Eye (tissue), 1 donor: ENCODE measurements at regions not wholly inside any gene's neighbourhood (a gene's known extent, or its start where the extent isn't known, plus 50 kb on each side); places are given as distances from the start of the nearest gene placed in this dataset.

Source experiments
- DNase-seq: peaks from one replicate; pipeline ENCODE4 v3.0.0-alpha.2; 2015

GRCh38 chr3:30341079-30341478 is 265.3 kb upstream of the TGFBR2 start:
- DNase-seq: no peak

- no peak for DNase-seq
Measured at GRCh38 chr3:30341851-30342250, 264.6 kb upstream of the TGFBR2 start.

DNA sequence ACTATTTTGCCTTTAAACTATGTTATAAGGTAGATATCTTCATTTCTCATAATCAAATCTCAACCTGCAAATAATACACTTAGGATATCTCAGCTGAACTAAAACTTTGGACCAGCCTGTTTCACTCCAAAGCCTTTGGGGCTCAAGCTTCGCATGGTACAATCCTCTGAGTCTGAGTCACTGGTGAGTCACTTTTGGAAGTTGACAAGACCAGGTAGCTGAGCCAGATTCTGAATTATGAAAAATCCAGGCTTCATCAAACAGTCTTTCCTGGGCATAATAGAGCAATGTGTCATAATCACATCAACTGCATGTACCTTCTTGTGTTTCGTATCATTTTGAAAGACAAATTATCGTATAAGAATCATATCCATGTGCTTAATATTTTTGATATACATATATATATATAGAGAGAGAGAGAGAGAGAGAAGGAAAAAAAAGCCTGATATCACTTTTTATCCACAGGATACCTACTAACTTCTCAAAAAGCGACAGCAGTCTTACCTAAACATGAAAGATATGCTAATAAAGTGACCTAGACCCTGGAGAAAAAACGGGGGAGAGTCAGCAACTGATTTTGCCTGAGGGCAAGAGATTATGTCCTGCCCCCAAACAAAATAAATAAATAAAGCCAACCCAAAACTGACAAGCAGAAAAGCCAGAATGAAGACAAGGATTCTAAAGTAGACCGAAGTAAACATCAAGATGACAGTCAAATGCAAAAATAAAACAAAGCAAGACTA is 263.9 kb upstream of the TGFBR2 start:
- no peak for DNase-seq

DNA sequence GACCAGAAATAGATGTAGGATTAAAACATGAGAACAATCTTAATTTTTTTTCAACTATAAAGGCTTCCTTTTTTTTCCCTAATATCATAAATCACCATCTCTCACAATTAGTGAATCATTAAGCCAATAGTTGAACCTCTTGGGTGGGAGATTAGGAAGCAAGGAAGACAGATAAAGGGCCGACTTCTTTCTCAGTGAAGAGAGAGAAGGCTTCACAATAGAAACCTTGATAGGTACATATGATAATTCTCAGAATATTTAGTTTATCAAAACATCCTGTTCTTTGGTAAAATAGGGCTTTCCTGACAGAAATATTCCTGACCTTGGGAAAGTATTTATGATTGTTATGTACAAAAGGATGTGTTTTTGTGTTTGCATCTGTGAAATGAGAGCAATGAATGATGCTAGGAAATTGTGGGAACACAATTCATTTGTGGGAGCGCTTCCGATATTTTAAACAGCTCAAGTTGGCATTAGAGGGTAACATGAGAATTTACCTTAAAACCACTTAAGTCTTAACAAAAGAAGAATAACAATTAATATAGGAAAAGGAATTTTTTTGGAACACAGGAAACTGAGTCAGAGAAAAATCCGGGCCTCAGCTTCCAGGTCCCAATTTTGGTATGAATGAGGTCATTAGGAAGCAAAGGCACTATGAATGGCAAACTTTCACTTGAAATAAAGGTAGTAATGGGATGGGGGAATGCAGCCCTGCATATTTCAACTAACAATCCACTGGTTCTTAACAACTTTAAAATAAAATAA is 263.2 kb upstream of the TGFBR2 start:
- DNase-seq: no peak

DNA sequence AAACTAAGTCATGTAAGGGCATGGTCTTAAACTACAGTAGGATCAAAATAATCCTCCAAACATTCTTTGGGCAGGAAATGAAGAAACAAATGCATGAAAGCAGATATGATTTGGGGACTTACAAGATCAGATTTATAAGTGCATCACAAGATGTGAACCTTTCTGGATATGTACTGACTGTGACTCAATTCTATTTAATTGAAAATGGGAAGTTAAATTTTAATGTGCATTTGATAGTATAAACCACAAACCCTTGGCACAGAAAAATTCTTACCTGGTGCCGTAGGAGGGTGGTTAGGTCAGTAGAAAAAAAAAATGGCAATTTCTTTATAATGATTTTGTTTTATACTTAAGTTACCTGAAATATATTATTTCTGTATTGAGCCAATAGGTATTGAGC is 262.5 kb upstream of the TGFBR2 start:
- DNase-seq: no peak

DNA sequence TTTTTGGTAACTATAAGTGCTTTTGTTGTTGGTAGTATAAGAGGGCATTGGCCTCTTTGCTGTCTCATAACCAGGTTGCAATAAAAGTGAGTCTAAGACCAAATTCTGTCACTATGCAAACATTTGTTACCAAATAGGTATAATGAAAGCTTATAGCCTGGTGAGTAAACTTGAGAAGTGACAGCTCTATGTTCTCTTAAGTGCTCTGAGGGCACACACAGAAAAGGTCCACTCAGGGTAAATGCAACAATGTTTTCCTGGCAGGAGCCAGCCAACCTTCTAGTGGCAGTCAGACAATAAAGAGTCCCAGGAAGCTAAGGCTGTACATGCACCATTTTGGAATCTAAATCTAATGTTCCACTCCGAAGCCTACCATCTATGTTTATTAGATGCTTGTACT is 262.1 kb upstream of the TGFBR2 start:
- DNase-seq: no peak

- no peak for DNase-seq
Measured at GRCh38 chr3:30346933-30347320, 259.5 kb upstream of the TGFBR2 start.

DNA sequence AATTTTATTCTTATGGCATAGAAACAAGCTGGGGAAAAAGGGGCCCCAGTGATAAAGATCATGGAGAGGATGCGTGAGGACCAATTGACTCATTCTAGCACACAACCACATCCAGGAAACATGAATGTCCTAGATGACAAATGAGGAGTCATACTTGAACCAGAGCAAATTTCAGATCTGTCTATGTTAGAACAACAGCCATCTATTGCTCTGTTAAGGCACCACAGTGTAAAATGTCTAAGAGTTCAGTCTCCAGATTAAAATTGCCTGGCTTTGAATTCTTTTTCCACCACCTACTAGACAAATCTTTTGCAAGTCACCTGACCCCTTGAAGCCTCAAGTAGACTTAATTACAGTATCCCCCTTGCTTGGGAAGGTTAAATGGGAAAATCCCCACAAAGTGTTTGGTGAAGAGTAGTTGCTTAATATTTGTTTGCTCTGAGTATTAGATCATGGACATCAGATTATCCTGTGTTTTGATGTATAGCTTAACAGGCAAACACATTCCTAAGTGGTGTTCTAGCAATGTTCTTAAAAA is 258.7 kb upstream of the TGFBR2 start:
- no peak for DNase-seq

DNA sequence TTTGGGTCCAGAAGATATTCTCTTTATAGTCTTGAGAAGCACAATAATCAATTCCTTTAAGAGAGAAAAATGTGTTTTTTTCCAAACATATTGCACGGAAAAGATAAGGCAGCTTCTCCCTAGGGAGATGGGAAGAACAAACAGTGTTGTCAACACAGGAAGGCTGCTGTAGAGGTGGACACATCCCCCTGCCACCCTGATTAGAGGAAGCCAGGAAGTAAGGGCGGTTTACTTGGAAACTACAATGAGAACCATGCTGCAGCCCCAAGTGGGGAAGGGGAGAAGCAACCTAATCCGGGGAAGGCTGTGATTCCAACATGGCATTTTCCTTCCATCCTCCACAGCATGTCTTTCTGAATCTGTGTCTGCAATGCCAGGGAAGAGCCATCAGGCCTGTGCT is 256.9 kb upstream of the TGFBR2 start:
- DNase-seq: no peak

GRCh38 chr3:30350011-30350410 is 256.4 kb upstream of the TGFBR2 start:
- DNase-seq: no peak

- no peak for DNase-seq
Measured at GRCh38 chr3:30350901-30351300, 255.5 kb upstream of the TGFBR2 start.

GRCh38 chr3:30352410-30353318 is 253.7 kb upstream of the TGFBR2 start:
- no peak for DNase-seq

GRCh38 chr3:30353711-30354467 is 252.5 kb upstream of the TGFBR2 start:
- DNase-seq: no peak

GRCh38 chr3:30354513-30354912 is 251.9 kb upstream of the TGFBR2 start:
- no peak for DNase-seq

DNA sequence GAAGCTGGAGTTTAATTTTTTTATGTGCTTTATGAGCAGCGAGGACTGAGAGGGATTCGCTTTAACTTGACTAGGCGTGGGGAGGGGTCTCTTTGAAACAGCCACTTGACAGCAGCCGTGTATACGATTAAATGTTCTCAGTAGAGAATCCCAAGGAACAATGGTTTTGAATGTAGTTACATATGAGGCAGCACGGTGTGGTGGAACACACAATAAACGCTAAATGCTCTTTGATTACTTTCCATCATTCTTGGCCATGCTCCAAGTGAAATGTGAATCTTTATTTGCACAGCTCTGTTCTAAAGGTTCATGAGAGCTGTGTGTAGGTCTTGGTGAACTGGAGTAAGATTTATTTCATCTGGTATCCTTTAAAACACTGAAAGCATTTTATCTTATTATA is 251.4 kb upstream of the TGFBR2 start:
- peak; percentile 23 for DNase-seq

DNA sequence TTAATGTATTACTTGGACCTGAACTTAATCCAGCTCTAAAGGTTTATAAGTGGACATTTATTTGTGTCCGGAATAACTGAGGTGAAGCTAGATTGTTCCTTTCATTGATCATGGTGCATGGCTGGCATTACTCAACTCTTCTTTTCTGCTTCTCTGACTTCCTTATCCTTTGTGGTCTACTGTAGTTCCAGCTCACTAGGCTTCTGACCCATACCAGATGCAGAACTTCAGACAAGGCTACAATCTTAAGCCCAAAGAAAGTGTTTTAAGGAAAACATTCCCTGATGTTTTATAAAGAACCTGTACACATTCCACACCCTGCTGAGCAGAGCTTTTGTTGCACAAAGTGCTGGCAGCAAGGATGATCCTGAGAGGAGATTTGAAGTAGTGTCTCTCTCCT is 250.8 kb upstream of the TGFBR2 start:
- no peak for DNase-seq

DNA sequence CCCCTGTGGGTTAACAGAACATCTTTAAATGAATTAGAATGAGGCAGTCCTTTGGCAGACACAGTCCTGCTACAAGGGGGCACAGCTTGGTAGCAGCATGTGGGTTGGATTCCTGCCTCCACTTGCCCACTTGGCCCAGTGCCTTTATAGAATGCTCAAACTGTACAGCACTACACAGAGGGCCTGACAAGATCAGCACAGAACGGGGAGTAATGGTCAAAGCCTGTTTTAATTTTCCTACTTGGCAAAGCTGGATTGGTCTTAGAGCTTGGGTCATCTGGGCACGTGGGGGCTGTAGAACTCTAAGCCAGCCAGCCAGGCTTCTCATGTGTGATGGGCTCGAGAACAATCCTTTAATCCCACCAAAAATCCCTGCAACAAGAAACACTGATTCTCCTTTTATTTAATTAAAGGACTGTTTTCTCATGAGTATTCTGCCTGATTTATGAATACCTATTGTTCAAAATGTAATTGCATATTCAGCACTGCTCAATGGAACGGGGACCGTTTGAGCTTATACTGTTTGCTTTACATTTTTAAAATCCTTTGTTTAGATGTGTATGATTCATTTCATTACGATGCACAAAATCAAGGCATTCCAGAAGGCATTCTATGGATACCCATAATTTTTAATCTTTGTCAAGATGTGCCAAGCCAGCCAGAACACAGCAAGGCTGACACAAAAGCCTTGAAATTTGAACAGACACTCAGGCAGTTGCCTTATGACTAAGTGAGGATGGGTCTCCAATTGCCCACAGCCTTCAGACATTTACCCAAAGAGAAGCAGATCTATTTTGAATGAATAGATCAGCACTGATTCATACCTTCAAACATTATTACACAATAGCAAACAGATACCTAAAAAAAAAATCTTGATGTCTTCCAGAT is 249.3 kb upstream of the TGFBR2 start:
- DNase-seq: no peak

DNA sequence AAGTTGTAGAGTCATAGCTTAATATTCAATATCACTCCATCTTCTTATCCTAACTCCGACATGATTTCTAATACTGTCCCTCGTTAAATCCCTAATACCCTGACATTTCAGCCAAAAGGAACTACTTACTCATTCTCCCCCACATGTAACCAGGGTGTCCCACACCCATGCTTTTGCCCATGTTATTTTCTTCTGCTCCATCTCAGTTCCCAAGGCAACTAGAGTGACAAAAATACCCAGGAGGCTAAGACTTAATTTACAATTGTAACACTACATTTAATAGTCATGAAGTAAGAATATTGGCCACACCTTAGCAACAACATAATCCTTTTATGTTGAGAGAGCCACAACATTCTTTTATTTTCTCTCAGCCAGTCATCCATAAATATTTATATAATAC is 248.5 kb upstream of the TGFBR2 start:
- no peak for DNase-seq

GRCh38 chr3:30358871-30359270 is 247.5 kb upstream of the TGFBR2 start:
- no peak for DNase-seq

DNA sequence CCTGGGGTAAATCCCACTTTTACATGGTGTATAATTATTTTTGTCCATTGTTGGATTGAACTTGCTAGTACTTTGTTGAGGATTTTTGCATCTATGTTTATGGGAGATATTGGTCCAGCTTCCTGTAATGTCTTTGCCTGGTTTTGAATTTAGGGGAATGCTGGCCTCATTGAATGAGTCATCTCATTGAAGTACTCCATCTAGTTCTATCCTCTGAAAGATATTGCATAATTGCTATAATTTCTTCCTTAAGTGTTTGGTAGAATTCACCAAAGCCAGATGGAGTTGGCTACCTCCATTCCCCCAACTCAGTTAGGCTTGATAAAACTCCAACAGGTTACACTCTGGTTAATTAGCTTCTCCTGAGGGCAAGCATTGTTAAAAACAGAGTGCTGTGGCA is 237.4 kb upstream of the TGFBR2 start:
- no peak for DNase-seq

GRCh38 chr3:30370681-30371271 is 235.6 kb upstream of the TGFBR2 start:
- peak; percentile 21 for DNase-seq
